ENCODE measurements at regions not wholly inside any gene's neighbourhood (a gene's known extent, or its start where the extent isn't known, plus 50 kb on each side); places are given as distances from the start of the nearest gene placed in this dataset.

GRCh38 chr15:58355382-58355971 is 76.3 kb upstream of the LIPC start:
- no peak for TF ChIP-seq CTCF (IDR thresholded peaks at IDR 0.05)
- TF ChIP-seq POLR2AphosphoS5 (IDR thresholded peaks at IDR 0.05) = no peak
- no peak for TF ChIP-seq POLR2A (IDR thresholded peaks at IDR 0.05)

All from breast epithelium (tissue), 3 donors.